ENCODE measurements at regions not wholly inside any gene's neighbourhood (a gene's known extent, or its start where the extent isn't known, plus 50 kb on each side); places are given as distances from the start of the nearest gene placed in this dataset.

DNA sequence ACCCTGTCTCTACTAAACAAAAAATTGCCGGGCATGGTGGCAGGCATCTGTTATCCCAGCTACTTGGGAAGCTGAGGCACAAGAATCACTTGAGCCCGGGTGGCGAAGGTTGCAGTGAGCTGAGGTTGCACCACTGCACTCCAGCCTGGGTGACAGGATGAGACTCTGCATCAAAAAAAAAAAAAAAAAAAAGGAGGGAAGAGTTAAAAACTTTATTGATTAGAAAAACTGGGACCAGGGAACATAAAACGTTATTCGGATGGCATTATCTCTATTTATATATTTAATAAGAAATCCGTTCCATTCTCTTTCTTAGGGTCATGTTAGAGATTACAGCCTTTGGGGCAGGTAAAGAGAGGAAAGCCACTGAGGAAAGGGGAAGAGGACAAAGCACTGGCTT is 197.5 kb downstream of the BCR start:
- TF ChIP-seq GATA3 (IDR thresholded peaks at IDR 0.05; ENCODE audit: low read depth, low read length) = no peak
- no peak for TF ChIP-seq GATA2 (IDR thresholded peaks at IDR 0.05; ENCODE audit: low read depth, low read length)
